ENCODE measurements at regions not wholly inside any gene's neighbourhood (a gene's known extent, or its start where the extent isn't known, plus 50 kb on each side); places are given as distances from the start of the nearest gene placed in this dataset.

- DNase-seq: no peak
Measured at GRCh38 chr12:105975351-105975750, 163.4 kb downstream of the NUAK1 start.

GRCh38 chr12:105977236-105977635 is 161.5 kb downstream of the NUAK1 start:
- DNase-seq: no peak

- DNase-seq: no peak
Measured at GRCh38 chr12:105977652-105978051, 161.1 kb downstream of the NUAK1 start.

GRCh38 chr12:105978276-105978675 is 160.5 kb downstream of the NUAK1 start:
- DNase-seq: no peak

- no peak for DNase-seq
Measured at GRCh38 chr12:105978686-105979085, 160.1 kb downstream of the NUAK1 start.

GRCh38 chr12:105980085-105980484 is 158.7 kb downstream of the NUAK1 start:
- no peak for DNase-seq

GRCh38 chr12:105980533-105980932 is 158.2 kb downstream of the NUAK1 start:
- DNase-seq: no peak

- no peak for DNase-seq
Measured at GRCh38 chr12:105982022-105982421, 156.7 kb downstream of the NUAK1 start.

- no peak for DNase-seq
Measured at GRCh38 chr12:105983622-105984320, 155.0 kb downstream of the NUAK1 start.

GRCh38 chr12:105985383-105985782 is 153.4 kb downstream of the NUAK1 start:
- no peak for DNase-seq

- no peak for DNase-seq
Measured at GRCh38 chr12:105986779-105987684, 151.7 kb downstream of the NUAK1 start.

- no peak for DNase-seq
Measured at GRCh38 chr12:105987685-105988035, 151.1 kb downstream of the NUAK1 start.

- no peak for DNase-seq
Measured at GRCh38 chr12:105992849-105993740, 145.7 kb downstream of the NUAK1 start.

GRCh38 chr12:105993766-105994555 is 144.8 kb downstream of the NUAK1 start:
- DNase-seq: no peak

GRCh38 chr12:105995961-105996431 is 142.8 kb downstream of the NUAK1 start:
- no peak for DNase-seq

GRCh38 chr12:105998561-105998960 is 140.2 kb downstream of the NUAK1 start:
- no peak for DNase-seq

GRCh38 chr12:106000382-106001104 is 138.2 kb downstream of the NUAK1 start:
- no peak for DNase-seq

- DNase-seq: no peak
Measured at GRCh38 chr12:106001105-106001836, 137.5 kb downstream of the NUAK1 start.

GRCh38 chr12:106001837-106002218 is 136.9 kb downstream of the NUAK1 start:
- DNase-seq: no peak

GRCh38 chr12:106003297-106003696 is 135.5 kb downstream of the NUAK1 start:
- no peak for DNase-seq

GRCh38 chr12:106004289-106004688 is 134.5 kb downstream of the NUAK1 start:
- DNase-seq: no peak

Measured in suppressor macrophage treated with lipopolysaccharide for 1 hour (primary cell).